Testis (tissue), 2 donors: ENCODE measurements at regions not wholly inside any gene's neighbourhood (a gene's known extent, or its start where the extent isn't known, plus 50 kb on each side); places are given as distances from the start of the nearest gene placed in this dataset.

ENCODE experiments used
- DNase-seq: peaks from one replicate; pipeline ENCODE4 v3.0.0-alpha.2; 2019
- H3K27ac ChIP-seq, 2 donors: fragments of 200-600 bp; sonication (generic); one replicate each; pipeline ENCODE4 v1.5.1; 2019
- H3K27me3 ChIP-seq: fragments of 200-600 bp; sonication (generic); one replicate; pipeline ENCODE4 v1.5.1; 2019
- H3K36me3 ChIP-seq: fragments of 200-600 bp; sonication (generic); one replicate; pipeline ENCODE4 v1.5.1; 2017; ENCODE audit warnings: low read depth; ENCODE audit errors: missing control alignments
- H3K4me1 ChIP-seq: fragments of 200-600 bp; sonication (generic); one replicate; pipeline ENCODE4 v1.5.1; 2019
- H3K4me3 ChIP-seq, 2 donors: fragments of 200-600 bp; sonication (generic); one replicate each; pipeline ENCODE4 v1.5.1; 2017 to 2019
- H3K9me3 ChIP-seq: fragments of 200-600 bp; sonication (generic); one replicate; pipeline ENCODE4 v1.5.1; 2017
- CTCF ChIP-seq, 3 experiments: fragments of 450-650 bp in 2 of 3; fragments of 200-600 bp in 1 of 3; sonication (generic) in 1 of 3; IDR thresholded peaks; one replicate each; pipeline ENCODE4 v1.5.1; 2016 to 2019; ENCODE audit warnings: antibody characterized with exemption in 3 of 3, mild to moderate bottlenecking in 2 of 3, moderate library complexity in 1 of 3
- POLR2A ChIP-seq: fragments of 450-650 bp; IDR thresholded peaks from one replicate; pipeline ENCODE4 v1.6.1; 2017; ENCODE audit warnings: antibody characterized with exemption, mild to moderate bottlenecking, moderate library complexity
- WGBS, 2 donors: methylation state at CpG; one replicate each; pipeline ENCODE4 v1.1.5; 2018; 5-methylcytosine and 5-hydroxymethylcytosine counted together
- intact Hi-C: fragments of 100-400 bp; cut with DNase I; formaldehyde crosslinking; loops from one replicate; pipeline ENCODE4 v1.15.1; 2023; ENCODE audit warnings: low total_unique reads

GRCh38 chr7:118794419-118794818 lies 569.9 kb downstream of the ANKRD7 start:
- 47 to 52% methylated on average over 1 of the region's 1 CpG for WGBS, 2 donors
- intact Hi-C loops, result no loop called here

GRCh38 chr7:118801366-118801765 lies 576.9 kb downstream of the ANKRD7 start:
- intact Hi-C loops, result no loop called here
- DNase-seq, result no peak
- Histone ChIP-seq H3K4me3 (no peak overlapping the region), H3K27ac (no peak overlapping the region), H3K27me3 (no peaks in the 10 kb centered on the region), H3K9me3 (no peaks in the 10 kb centered on the region), H3K4me1 (no peaks in the 10 kb centered on the region), H3K36me3 (no peaks in the 10 kb centered on the region)
- TF ChIP-seq POLR2A, result no peak
- TF ChIP-seq CTCF (IDR thresholded peaks at IDR 0.05), result no peak
- WGBS, 2 donors, result 87 to 98% methylated on average over 2 of the region's 2 CpGs

More at GRCh38 chr7:118794419-118794818, 569.9 kb downstream of the ANKRD7 start:
- no peak overlapping the region for H3K27ac ChIP-seq
- H3K4me1 ChIP-seq, result no peaks in the 10 kb centered on the region
- TF ChIP-seq POLR2A (no peak), CTCF (IDR thresholded peaks at IDR 0.05) (no peak)
- DNase-seq, result no peak
- H3K27me3 ChIP-seq, result no peaks in the 10 kb centered on the region
- H3K4me3 ChIP-seq, result no peak overlapping the region
- no peaks in the 10 kb centered on the region for H3K9me3 ChIP-seq
- no peaks in the 10 kb centered on the region for H3K36me3 ChIP-seq

- no peak overlapping the region for H3K27ac ChIP-seq
- H3K36me3 ChIP-seq, result no peaks in the 10 kb centered on the region
- no peaks in the 10 kb centered on the region for H3K27me3 ChIP-seq
- H3K4me3 ChIP-seq, result no peak overlapping the region
- H3K9me3 ChIP-seq, result no peaks in the 10 kb centered on the region
- 84 to 94% methylated on average over 2 of the region's 2 CpGs for WGBS, 2 donors
- no peak for DNase-seq
- H3K4me1 ChIP-seq, result no peaks in the 10 kb centered on the region
- TF ChIP-seq POLR2A (no peak), CTCF (IDR thresholded peaks at IDR 0.05) (no peak)
- intact Hi-C loops, result no loop called here
These were observed 578.2 kb downstream of the ANKRD7 start for GRCh38 chr7:118802726-118803125.

DNA sequence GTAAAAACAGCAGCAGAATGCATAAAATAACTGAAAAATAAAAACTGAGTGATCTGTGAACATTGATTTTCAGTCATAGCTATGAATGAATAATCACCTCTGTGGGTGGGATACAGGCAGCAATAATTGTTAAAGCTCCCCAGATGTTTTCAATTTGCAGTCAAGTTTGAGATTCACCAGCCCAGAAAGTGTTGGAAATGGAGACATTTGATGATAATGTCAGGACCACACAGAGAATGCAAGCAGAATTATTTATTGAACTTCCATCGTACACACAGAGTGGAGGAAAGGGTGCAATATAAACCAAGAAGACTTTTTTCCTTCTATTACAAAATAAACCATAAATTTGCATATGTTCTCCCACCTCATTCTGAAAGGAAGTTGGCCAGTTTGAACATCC lies 601.7 kb downstream of the ANKRD7 start:
- Histone ChIP-seq H3K4me1 (no peaks in the 10 kb centered on the region), H3K27me3 (no peaks in the 10 kb centered on the region), H3K4me3 (no peak overlapping the region), H3K36me3 (no peaks in the 10 kb centered on the region), H3K9me3 (no peaks in the 10 kb centered on the region), H3K27ac (no peak overlapping the region)
- DNase-seq, result no peak
- intact Hi-C loops, result no loop called here
- no peak for TF ChIP-seq POLR2A
- no peak for TF ChIP-seq CTCF (IDR thresholded peaks at IDR 0.05)
- WGBS, 2 donors, result 38% methylated on average over 1 of the region's 1 CpG

DNA sequence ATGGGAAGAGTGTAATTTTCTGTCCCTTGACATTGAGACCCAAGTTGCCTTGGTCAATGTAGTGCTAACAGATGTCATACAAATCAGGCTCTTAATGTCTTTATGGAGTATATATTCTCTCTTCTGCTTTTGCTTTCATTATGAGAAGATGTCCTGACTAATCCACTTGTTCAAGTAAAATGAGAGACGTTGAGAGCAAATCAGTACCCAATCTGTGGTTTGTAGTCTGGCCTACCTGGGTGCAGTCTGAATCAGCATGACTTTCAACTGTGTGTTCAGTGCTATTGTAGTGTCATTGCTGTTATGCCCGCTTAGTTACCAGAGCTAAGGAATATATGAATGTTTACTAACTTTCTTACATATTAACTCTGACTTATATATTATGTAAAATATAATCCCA lies 612.4 kb downstream of the ANKRD7 start:
- intact Hi-C loops, result no loop called here
- Histone ChIP-seq H3K4me3 (no peak overlapping the region), H3K4me1 (no peaks in the 10 kb centered on the region), H3K36me3 (no peaks in the 10 kb centered on the region), H3K27ac (no peak overlapping the region), H3K27me3 (no peaks in the 10 kb centered on the region), H3K9me3 (no peaks in the 10 kb centered on the region)
- WGBS, 2 donors, result 77 to 89% methylated on average over 2 of the region's 2 CpGs
- TF ChIP-seq POLR2A (no peak), CTCF (IDR thresholded peaks at IDR 0.05) (no peak)
- no peak for DNase-seq
